Ishikawa (cell line): ENCODE measurements at regions not wholly inside any gene's neighbourhood (a gene's known extent, or its start where the extent isn't known, plus 50 kb on each side); places are given as distances from the start of the nearest gene placed in this dataset.

ENCODE experiments used
- EP300 ChIP-seq: IDR thresholded peaks from 2 replicates; pipeline ENCODE4 v1.6.1; 2012; ENCODE audit warnings: borderline replicate concordance
- YY1 ChIP-seq: IDR thresholded peaks from 2 replicates; pipeline ENCODE4 v1.6.1; 2012; ENCODE audit warnings: low read depth

GRCh38 chr21:17393413-17393812 is 119.4 kb upstream of the CXADR start:
- TF ChIP-seq EP300 (no peak), YY1 (no peak)
